ENCODE measurements at regions not wholly inside any gene's neighbourhood (a gene's known extent, or its start where the extent isn't known, plus 50 kb on each side); places are given as distances from the start of the nearest gene placed in this dataset.
A peak's percentile ranks its signal among the peaks of the same experiment; 100 is the strongest.

DNA sequence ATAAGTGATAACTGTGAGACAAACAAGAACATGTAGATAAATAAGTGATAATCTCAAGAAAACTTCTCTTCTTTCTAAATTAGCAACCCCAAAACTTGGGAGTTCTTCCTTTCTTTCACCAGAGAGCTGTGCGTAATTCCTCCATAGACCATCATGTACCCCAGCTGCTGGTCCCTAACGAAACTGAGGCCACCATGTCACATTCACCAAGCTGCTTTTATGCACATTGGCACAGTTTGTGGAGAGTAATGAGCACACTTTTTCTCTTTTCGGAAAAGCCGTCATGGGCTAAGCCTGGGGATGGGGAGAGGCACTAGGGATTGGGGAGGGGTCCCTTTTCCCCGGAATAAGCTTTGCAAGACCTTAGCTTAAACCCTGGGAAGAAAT lies 561.4 kb downstream of the BNC2 start:
- intact Hi-C loops (cut with DNase I), result no loop called here
- H3K27ac ChIP-seq, result peak overlapping the region; percentile 32
- H3K4me1 ChIP-seq, result peaks cover 10% of the 10 kb centered on the region
- no peak for DNase-seq (ENCODE audit: extremely low spot score in 2 of 2)
- no peaks in the 10 kb centered on the region for H3K9me3 ChIP-seq
- H3K36me3 ChIP-seq, result no peaks in the 10 kb centered on the region
- TF ChIP-seq POLR2A (IDR thresholded peaks at IDR 0.05), result no peak
- TF ChIP-seq, protein P1, sequence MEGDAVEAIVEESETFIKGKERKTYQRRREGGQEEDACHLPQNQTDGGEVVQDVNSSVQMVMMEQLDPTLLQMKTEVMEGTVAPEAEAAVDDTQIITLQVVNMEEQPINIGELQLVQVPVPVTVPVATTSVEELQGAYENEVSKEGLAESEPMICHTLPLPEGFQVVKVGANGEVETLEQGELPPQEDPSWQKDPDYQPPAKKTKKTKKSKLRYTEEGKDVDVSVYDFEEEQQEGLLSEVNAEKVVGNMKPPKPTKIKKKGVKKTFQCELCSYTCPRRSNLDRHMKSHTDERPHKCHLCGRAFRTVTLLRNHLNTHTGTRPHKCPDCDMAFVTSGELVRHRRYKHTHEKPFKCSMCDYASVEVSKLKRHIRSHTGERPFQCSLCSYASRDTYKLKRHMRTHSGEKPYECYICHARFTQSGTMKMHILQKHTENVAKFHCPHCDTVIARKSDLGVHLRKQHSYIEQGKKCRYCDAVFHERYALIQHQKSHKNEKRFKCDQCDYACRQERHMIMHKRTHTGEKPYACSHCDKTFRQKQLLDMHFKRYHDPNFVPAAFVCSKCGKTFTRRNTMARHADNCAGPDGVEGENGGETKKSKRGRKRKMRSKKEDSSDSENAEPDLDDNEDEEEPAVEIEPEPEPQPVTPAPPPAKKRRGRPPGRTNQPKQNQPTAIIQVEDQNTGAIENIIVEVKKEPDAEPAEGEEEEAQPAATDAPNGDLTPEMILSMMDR (IDR thresholded peaks at IDR 0.05), result no peak
- no peak for TF ChIP-seq POLR2AphosphoS5 (IDR thresholded peaks at IDR 0.05; ENCODE audit: insufficient read depth in 1 of 2, low read depth in 1 of 2)
- H3K27me3 ChIP-seq, result no peaks in the 10 kb centered on the region
- no peak overlapping the region for H3K4me3 ChIP-seq

DNA sequence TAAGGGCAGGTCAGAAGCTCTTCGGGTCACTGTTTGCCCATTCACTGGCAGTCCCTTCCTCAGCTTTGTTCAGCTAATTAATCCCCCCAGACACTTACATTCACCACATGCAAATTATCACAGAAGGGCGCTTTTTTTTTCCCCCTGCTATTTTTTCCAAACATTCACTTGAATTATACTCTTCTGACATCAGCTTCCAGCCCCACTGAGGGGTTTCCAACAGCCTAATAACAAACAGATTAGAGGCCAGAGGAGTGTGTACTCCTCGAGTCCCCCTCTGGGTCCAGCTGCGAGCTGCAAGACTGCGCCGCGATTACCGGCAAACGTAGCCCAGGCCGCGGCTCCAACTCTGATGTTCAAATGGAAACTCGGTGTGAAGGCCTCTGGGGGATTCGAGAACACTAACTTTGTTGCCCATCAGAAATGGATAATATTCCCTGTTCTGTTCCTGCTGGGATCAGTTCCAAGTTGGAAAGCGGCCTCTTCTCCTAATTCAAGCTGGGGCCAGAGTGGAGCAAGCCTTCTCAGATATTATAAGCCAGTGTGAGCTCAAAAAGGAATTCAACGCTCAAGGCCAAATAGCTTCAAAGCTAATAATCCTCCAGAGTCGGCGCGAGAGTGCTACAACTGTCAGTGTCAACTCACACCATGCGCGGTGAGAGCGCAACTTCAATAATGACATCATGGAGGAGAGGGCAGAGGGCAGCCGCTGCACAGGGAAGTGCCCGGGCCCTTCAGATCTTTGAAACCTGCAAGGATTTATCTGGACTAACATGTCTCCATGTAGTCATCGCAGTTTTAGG lies 560.8 kb downstream of the BNC2 start:
- intact Hi-C loops (cut with DNase I), result no loop called here
- H3K36me3 ChIP-seq, result no peaks in the 10 kb centered on the region
- peak overlapping the region in 1 of 2 donors; percentile 13 for H3K4me3 ChIP-seq
- TF ChIP-seq POLR2AphosphoS5 (IDR thresholded peaks at IDR 0.05; ENCODE audit: insufficient read depth in 1 of 2, low read depth in 1 of 2) (peak in 1 of 2 donors; percentile 37), POLR2A (IDR thresholded peaks at IDR 0.05) (no peak)
- TF ChIP-seq, protein P1 (IDR thresholded peaks at IDR 0.05), result no peak
- H3K4me1 ChIP-seq, result peaks cover 10% of the 10 kb centered on the region
- peak in 1 of 2 donors; percentile 86 for DNase-seq (ENCODE audit: extremely low spot score in 2 of 2)
- H3K27ac ChIP-seq, result peak overlapping the region; percentile 32
- H3K9me3 ChIP-seq, result no peaks in the 10 kb centered on the region
- H3K27me3 ChIP-seq, result no peaks in the 10 kb centered on the region

DNA sequence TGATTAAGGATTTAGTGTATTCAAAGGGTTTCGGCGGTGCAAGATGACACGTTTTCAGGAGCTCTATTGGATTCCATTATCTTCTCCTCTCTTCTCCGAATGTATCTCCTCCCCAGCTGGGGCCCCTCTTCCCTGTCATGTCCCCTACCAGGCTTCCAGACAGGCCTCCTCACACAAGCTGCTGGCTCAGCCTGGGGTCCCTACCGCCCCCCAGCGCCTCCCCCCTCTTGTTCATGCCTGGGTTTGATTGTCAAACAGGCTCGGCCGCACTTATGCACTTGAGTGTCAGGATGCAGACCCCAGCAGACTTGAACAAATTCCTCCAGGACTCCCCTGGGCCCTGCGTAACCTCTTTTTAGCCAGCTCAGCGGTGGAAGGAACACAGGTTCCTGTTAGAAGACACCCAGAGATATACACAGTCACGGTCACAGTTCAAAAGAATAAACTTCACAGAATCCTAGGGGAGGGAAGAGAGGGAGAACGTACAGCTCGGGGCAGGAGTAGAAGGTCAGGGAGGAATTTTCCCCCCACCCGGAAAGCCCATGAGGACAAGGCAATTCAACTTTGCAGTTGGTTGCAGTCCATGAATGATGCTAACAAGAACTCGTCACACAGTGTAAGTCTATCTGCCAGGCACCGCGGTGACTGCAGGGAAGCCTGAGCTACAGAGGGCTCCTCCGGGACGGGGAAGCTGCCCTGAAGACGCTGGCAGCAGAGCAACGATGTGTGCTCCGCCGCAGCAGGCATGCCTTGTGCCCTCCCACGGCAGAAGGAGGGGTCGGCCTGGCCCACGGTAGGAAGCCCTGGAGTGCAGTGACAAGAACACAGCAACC lies 560.0 kb downstream of the BNC2 start:
- peak in 1 of 2 donors; percentile 84 for DNase-seq (ENCODE audit: extremely low spot score in 2 of 2)
- peak overlapping the region; percentile 32 for H3K27ac ChIP-seq
- no peaks in the 10 kb centered on the region for H3K9me3 ChIP-seq
- peaks cover 10% of the 10 kb centered on the region for H3K4me1 ChIP-seq
- TF ChIP-seq POLR2AphosphoS5 (IDR thresholded peaks at IDR 0.05; ENCODE audit: insufficient read depth in 1 of 2, low read depth in 1 of 2) (no peak), POLR2A (IDR thresholded peaks at IDR 0.05) (no peak)
- TF ChIP-seq, protein P1 (IDR thresholded peaks at IDR 0.05), result no peak
- intact Hi-C loops (cut with DNase I), result no loop called here
- H3K36me3 ChIP-seq, result no peaks in the 10 kb centered on the region
- H3K27me3 ChIP-seq, result no peaks in the 10 kb centered on the region
- H3K4me3 ChIP-seq, result no peak overlapping the region

DNA sequence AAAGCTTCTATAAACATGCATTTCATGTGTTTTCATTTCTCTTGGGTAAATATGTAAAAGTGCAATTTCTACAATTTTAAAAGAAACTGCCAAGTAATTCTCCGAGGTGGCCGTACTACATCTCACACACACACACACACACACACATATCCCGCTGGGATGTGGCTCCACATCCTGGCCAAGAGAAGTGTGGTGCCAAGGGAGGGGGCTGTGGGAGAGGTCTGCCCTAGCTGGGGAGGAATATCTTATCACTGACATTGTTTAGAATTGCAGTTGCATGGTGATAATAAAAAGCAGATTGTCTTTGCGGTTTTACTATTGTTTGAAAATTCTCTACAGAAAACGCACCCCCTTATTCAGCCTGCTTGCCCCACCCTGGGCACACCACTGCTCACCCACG lies 558.4 kb downstream of the BNC2 start:
- peaks cover 16% of the 10 kb centered on the region for H3K4me1 ChIP-seq
- H3K9me3 ChIP-seq, result no peaks in the 10 kb centered on the region
- no peak overlapping the region for H3K27ac ChIP-seq
- no peaks in the 10 kb centered on the region for H3K27me3 ChIP-seq
- no peak overlapping the region for H3K4me3 ChIP-seq
- no peak for TF ChIP-seq POLR2A (IDR thresholded peaks at IDR 0.05)
- intact Hi-C loops (cut with DNase I), result no loop called here
- peak in 1 of 2 donors; percentile 47 for DNase-seq (ENCODE audit: extremely low spot score in 2 of 2)
- H3K36me3 ChIP-seq, result no peaks in the 10 kb centered on the region

DNA sequence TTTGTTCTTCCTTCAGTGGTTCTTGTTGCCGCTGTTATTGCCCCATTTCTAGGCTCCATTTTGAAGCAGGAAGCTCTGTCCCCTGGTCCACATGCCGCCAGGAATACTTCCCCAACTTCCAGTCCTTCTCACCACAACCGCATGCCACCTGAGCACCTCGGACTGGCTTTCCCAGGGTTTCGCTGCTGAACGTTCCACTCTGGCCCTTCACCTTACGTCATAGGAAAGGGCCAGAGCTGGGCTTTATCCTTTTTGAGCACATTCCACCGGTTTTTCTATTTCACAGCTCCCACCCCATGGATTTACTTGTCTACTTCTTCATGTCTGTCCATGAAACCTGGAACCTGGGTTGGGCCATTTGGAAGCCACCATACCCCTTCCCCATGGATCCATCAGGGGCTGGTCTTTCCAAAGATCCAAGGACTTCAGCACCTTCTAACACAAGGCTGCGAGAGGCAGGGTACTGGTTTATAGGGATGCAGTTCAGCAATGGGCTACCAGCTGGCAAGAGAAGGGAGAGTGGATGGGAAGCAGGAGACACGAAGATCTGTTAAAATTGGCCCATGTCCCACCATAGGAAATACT lies 557.4 kb downstream of the BNC2 start:
- Histone ChIP-seq H3K27ac (no peak overlapping the region), H3K36me3 (no peaks in the 10 kb centered on the region), H3K27me3 (no peaks in the 10 kb centered on the region), H3K4me3 (no peak overlapping the region), H3K9me3 (no peaks in the 10 kb centered on the region), H3K4me1 (peaks cover 16% of the 10 kb centered on the region)
- peak; percentile 56 to 67 for DNase-seq (ENCODE audit: extremely low spot score in 2 of 2)
- TF ChIP-seq, protein P1 (IDR thresholded peaks at IDR 0.05), result no peak
- TF ChIP-seq POLR2AphosphoS5 (IDR thresholded peaks at IDR 0.05; ENCODE audit: insufficient read depth in 1 of 2, low read depth in 1 of 2) (no peak), POLR2A (IDR thresholded peaks at IDR 0.05) (no peak)
- intact Hi-C loops (cut with DNase I), result no loop called here
